Osteoblast (primary cell): ENCODE measurements at regions not wholly inside any gene's neighbourhood (a gene's known extent, or its start where the extent isn't known, plus 50 kb on each side); places are given as distances from the start of the nearest gene placed in this dataset.
A peak's percentile ranks its signal among the peaks of the same experiment; 100 is the strongest.

Experiments
- DNase-seq: peaks from one replicate; pipeline ENCODE4 v3.0.0; 2011; ENCODE audit warnings: low spot score, mixed read lengths; ENCODE audit not compliant: insufficient read length; ENCODE audit errors: missing footprints
- H2AFZ ChIP-seq: 2 replicates; pipeline ENCODE4 v1.6.0; 2011; ENCODE audit warnings: mild to moderate bottlenecking, low read length
- H3K27ac ChIP-seq: 2 replicates; pipeline ENCODE4 v1.5.1; 2011; ENCODE audit warnings: mild to moderate bottlenecking, low read depth, low read length, moderate library complexity
- H3K27me3 ChIP-seq: 2 replicates; pipeline ENCODE4 v1.6.0; 2012; ENCODE audit warnings: mild to moderate bottlenecking, control low read depth, inconsistent platforms, low read length, moderate library complexity; ENCODE audit not compliant: insufficient read depth
- H3K36me3 ChIP-seq: 2 replicates; pipeline ENCODE4 v1.5.1; 2011; ENCODE audit warnings: mild to moderate bottlenecking, low read length, control low read depth, moderate library complexity; ENCODE audit not compliant: insufficient read depth
- H3K4me1 ChIP-seq: 2 replicates; pipeline ENCODE4 v1.5.1; 2011; ENCODE audit warnings: mild to moderate bottlenecking, low read length, control low read depth, moderate library complexity; ENCODE audit not compliant: insufficient read depth
- H3K4me2 ChIP-seq: 2 replicates; pipeline ENCODE4 v1.6.0; 2011; ENCODE audit warnings: mild to moderate bottlenecking, low read length; ENCODE audit not compliant: insufficient read depth
- H3K4me3 ChIP-seq: fragments of 200-600 bp; sonication (generic); 3 replicates; pipeline ENCODE4 v1.5.1; 2012; ENCODE audit warnings: mild to moderate bottlenecking, low read length, inconsistent platforms; ENCODE audit not compliant: insufficient read depth
- H3K79me2 ChIP-seq: 2 replicates; pipeline ENCODE4 v1.6.0; 2012; ENCODE audit warnings: mild to moderate bottlenecking, low read length, control low read depth, inconsistent platforms; ENCODE audit not compliant: insufficient read depth
- H3K9me3 ChIP-seq: 2 replicates; pipeline ENCODE4 v1.5.1; 2011; ENCODE audit warnings: low read depth, low read length, control low read depth
- H4K20me1 ChIP-seq: 2 replicates; pipeline ENCODE4 v1.6.0; 2012; ENCODE audit warnings: mild to moderate bottlenecking, low read length, control low read depth; ENCODE audit not compliant: insufficient read depth
- CTCF ChIP-seq: IDR thresholded peaks from 2 replicates; pipeline ENCODE4 v1.5.1; 2011; ENCODE audit warnings: mild to moderate bottlenecking, low read depth, low read length, moderate library complexity; ENCODE audit errors: extremely low read depth

DNA sequence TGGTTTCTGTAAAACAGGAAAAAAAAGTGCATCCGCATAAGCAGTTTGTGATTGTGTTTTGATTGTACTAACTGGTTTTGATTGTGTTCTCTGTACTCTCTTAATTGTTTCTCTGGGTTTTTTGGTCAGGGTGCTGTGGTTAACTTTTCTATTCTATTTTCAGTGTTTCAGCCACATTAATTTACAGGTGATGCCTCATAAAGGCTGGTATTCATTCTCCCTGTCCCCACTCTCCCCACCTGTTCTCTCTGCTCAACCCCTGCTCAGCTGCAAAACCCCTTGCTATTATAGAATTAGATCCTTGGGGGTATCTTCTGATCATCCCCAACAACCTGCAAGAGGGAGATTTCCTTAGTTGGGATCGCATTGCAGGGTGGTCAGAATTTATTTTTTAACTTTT, 285.4 kb upstream of the AZI2 start:
- no peak for TF ChIP-seq CTCF
- H3K79me2 ChIP-seq = no peaks in the 10 kb centered on the region

GRCh38 chr3:28637742-28638141, 289.1 kb upstream of the AZI2 start:
- Histone ChIP-seq H2AFZ (no peak overlapping the region), H3K27me3 (no peaks in the 10 kb centered on the region), H3K4me2 (no peak overlapping the region), H3K36me3 (no peaks in the 10 kb centered on the region), H3K4me1 (no peaks in the 10 kb centered on the region), H3K79me2 (no peaks in the 10 kb centered on the region), H3K9me3 (no peaks in the 10 kb centered on the region), H3K4me3 (no peak overlapping the region), H3K27ac (no peak overlapping the region), H4K20me1 (no peaks in the 10 kb centered on the region)
- DNase-seq = no peak
- no peak for TF ChIP-seq CTCF

More for the DNA sequence above, 285.4 kb upstream of the AZI2 start:
- Histone ChIP-seq H4K20me1 (no peaks in the 10 kb centered on the region), H3K4me3 (no peak overlapping the region), H3K4me2 (no peak overlapping the region), H3K36me3 (no peaks in the 10 kb centered on the region), H3K9me3 (no peaks in the 10 kb centered on the region), H3K27me3 (no peaks in the 10 kb centered on the region), H3K4me1 (no peaks in the 10 kb centered on the region), H2AFZ (no peak overlapping the region), H3K27ac (no peak overlapping the region)
- peak; percentile 6 for DNase-seq

DNA sequence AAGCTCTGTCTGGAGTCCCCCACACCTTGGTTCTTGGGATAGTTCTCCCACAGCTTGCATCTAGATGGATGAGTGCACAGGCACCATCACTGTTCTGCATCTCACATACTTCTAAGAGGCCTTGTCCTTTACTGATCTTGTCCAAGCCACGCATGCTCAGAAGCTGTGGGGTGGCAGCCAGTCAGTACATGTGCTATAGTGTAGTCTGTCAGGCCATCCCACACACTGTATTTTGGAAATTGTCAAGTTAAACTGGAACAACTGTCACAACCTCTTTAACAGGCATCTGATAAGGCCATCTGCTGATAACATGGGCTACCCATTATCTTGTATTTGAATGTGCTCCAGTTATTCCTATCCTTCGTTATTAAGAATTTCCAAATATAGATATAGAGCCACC, 296.5 kb upstream of the AZI2 start:
- Histone ChIP-seq H3K4me1 (no peaks in the 10 kb centered on the region), H3K79me2 (no peaks in the 10 kb centered on the region), H2AFZ (no peak overlapping the region), H3K27ac (no peak overlapping the region), H4K20me1 (no peaks in the 10 kb centered on the region), H3K27me3 (no peaks in the 10 kb centered on the region), H3K9me3 (no peaks in the 10 kb centered on the region), H3K4me3 (no peak overlapping the region), H3K4me2 (no peak overlapping the region), H3K36me3 (no peaks in the 10 kb centered on the region)
- no peak for TF ChIP-seq CTCF
- no peak for DNase-seq

DNA sequence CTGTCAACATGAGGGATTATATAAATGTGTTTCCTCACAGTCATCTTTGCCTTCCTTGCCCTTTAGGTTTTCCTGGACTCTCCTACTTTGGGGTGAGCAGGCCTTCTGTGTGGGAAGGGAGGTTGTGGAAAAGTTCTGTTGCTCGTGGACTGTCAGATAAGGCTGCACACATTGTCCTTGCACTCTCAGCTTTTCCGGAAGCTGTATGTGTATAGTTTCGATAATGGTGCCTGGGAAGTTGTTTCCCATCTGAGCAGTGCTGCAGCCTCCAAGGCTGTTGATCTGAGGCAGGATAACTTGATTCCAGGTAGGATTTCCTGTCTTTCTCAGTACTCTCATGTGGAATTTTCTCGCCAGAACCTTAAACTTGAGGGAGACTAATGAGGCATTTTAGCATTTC, 297.8 kb upstream of the AZI2 start:
- Histone ChIP-seq H3K36me3 (no peaks in the 10 kb centered on the region), H2AFZ (no peak overlapping the region), H3K4me3 (no peak overlapping the region), H4K20me1 (no peaks in the 10 kb centered on the region), H3K79me2 (no peaks in the 10 kb centered on the region), H3K4me1 (no peaks in the 10 kb centered on the region), H3K27me3 (no peaks in the 10 kb centered on the region), H3K9me3 (no peaks in the 10 kb centered on the region), H3K4me2 (no peak overlapping the region), H3K27ac (no peak overlapping the region)
- no peak for TF ChIP-seq CTCF
- DNase-seq = no peak
